ENCODE measurements at regions not wholly inside any gene's neighbourhood (a gene's known extent, or its start where the extent isn't known, plus 50 kb on each side); places are given as distances from the start of the nearest gene placed in this dataset.

- WGBS, 2 donors = 43 to 51% methylated on average over 3 of the region's 3 CpGs
- H3K27ac ChIP-seq = no peak overlapping the region
- TF ChIP-seq, protein P1, sequence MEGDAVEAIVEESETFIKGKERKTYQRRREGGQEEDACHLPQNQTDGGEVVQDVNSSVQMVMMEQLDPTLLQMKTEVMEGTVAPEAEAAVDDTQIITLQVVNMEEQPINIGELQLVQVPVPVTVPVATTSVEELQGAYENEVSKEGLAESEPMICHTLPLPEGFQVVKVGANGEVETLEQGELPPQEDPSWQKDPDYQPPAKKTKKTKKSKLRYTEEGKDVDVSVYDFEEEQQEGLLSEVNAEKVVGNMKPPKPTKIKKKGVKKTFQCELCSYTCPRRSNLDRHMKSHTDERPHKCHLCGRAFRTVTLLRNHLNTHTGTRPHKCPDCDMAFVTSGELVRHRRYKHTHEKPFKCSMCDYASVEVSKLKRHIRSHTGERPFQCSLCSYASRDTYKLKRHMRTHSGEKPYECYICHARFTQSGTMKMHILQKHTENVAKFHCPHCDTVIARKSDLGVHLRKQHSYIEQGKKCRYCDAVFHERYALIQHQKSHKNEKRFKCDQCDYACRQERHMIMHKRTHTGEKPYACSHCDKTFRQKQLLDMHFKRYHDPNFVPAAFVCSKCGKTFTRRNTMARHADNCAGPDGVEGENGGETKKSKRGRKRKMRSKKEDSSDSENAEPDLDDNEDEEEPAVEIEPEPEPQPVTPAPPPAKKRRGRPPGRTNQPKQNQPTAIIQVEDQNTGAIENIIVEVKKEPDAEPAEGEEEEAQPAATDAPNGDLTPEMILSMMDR (IDR thresholded peaks at IDR 0.05) = no peak
- TF ChIP-seq POLR2AphosphoS5 (IDR thresholded peaks at IDR 0.05) (no peak), POLR2A (IDR thresholded peaks at IDR 0.05) (no peak), EP300 (IDR thresholded peaks at IDR 0.05) (no peak)
- peaks cover 0 to 15% (median 7%) of the 10 kb centered on the region in 4 donors for H3K4me1 ChIP-seq
- no peak for DNase-seq
- H3K4me3 ChIP-seq = no peak overlapping the region
- no peaks in the 10 kb centered on the region for H3K36me3 ChIP-seq
- H3K27me3 ChIP-seq = no peaks in the 10 kb centered on the region
- H3K9me3 ChIP-seq = no peaks in the 10 kb centered on the region
- intact Hi-C loops (cut with DNase I) = no loop called here
Observed at GRCh38 chr12:83613586-83614110, 926.9 kb downstream of the TMTC2 start.

DNA sequence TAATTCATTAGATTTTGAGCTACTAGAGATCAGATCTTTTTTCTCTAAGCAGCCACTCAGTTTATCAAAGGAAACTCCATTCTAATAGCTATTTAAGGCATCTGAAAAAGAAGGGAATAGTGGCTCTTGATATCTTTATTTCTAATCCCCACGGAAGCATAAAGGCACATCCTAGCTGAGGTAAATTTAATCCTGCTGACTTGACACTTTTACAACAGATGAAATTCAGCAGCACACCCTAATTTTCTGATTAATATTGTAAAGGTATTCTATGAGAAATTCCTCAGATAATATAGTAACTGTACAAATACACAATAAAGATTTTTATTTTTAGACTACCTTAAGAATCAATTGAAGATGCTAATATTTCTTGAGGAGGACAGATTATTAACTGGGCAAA is 916.4 kb downstream of the TMTC2 start:
- H3K36me3 ChIP-seq = no peaks in the 10 kb centered on the region
- intact Hi-C loops (cut with DNase I) = no loop called here

DNA sequence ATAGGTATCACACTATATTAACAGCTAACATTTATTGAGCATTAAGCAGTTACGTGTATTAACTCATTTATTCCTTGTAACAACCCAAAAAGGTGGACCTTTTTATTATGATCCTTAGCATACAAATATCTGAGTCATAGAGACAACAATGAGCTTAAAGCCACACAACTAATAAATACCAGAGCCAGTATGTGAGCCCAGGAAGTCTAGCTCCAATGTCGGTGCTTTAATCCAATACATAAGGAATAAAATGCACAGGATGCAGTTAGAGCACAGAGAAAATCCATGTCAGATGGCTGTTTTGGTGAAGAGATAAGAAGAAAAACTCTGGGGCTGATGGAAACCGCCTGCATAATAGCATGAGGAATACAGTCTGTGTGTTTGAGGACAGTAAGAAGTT is 888.6 kb downstream of the TMTC2 start:
- H3K27ac ChIP-seq = no peak overlapping the region
- no peaks in the 10 kb centered on the region for H3K36me3 ChIP-seq
- peaks cover 0 to 3% (median 0%) of the 10 kb centered on the region in 4 donors for H3K9me3 ChIP-seq
- intact Hi-C loops (cut with DNase I) = no loop called here
- no peak overlapping the region for H3K4me3 ChIP-seq
- H3K27me3 ChIP-seq = no peaks in the 10 kb centered on the region
- 80 to 84% methylated on average over 3 of the region's 3 CpGs for WGBS, 2 donors
- H3K4me1 ChIP-seq = no peaks in the 10 kb centered on the region
- DNase-seq = no peak
- TF ChIP-seq, protein P1 (IDR thresholded peaks at IDR 0.05) = no peak
- TF ChIP-seq EP300 (IDR thresholded peaks at IDR 0.05) (no peak), POLR2A (IDR thresholded peaks at IDR 0.05) (no peak), POLR2AphosphoS5 (IDR thresholded peaks at IDR 0.05) (no peak)

More for the DNA sequence above, 916.4 kb downstream of the TMTC2 start:
- H3K9me3 ChIP-seq = peaks cover 0 to 6% (median 3%) of the 10 kb centered on the region in 4 donors
- H3K4me1 ChIP-seq = no peaks in the 10 kb centered on the region
- no peak for DNase-seq
- no peak overlapping the region for H3K27ac ChIP-seq
- no peaks in the 10 kb centered on the region for H3K27me3 ChIP-seq
- TF ChIP-seq, protein P1 (IDR thresholded peaks at IDR 0.05) = no peak
- TF ChIP-seq EP300 (IDR thresholded peaks at IDR 0.05) (no peak), POLR2A (IDR thresholded peaks at IDR 0.05) (no peak), POLR2AphosphoS5 (IDR thresholded peaks at IDR 0.05) (no peak)
- no peak overlapping the region for H3K4me3 ChIP-seq
- 85 to 89% methylated on average over 1 of the region's 1 CpG for WGBS, 2 donors

DNA sequence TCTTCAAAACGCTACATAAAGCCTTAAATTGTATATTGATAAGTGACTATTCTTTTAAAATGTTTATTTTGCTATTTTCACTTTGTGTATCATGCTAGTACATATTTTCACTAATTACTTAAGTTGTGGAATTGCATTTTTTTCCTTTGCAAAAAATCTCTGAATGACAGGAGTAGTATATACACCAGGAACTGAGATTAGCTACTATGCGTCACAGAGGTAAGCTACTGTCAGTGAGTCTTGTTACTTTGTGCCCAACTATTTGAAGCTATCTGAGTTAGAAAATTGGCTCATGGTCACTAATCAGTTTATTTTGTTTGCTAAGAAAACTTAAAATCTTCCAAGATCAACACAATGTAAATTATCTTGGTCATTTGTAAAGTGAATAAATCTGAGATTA is 887.4 kb downstream of the TMTC2 start:
- H3K27ac ChIP-seq = no peak overlapping the region
- no peak overlapping the region for H3K4me3 ChIP-seq
- no peaks in the 10 kb centered on the region for H3K4me1 ChIP-seq
- H3K27me3 ChIP-seq = no peaks in the 10 kb centered on the region
- TF ChIP-seq, protein P1 (IDR thresholded peaks at IDR 0.05) = no peak
- TF ChIP-seq POLR2AphosphoS5 (IDR thresholded peaks at IDR 0.05) = no peak
- TF ChIP-seq EP300 (IDR thresholded peaks at IDR 0.05) = no peak
- no peak for TF ChIP-seq POLR2A (IDR thresholded peaks at IDR 0.05)
- WGBS, 2 donors = 57 to 85% methylated on average over 2 of the region's 2 CpGs
- no peaks in the 10 kb centered on the region for H3K36me3 ChIP-seq
- H3K9me3 ChIP-seq = peaks cover 0 to 7% (median 0%) of the 10 kb centered on the region in 4 donors
- intact Hi-C loops (cut with DNase I) = no loop called here
- DNase-seq = no peak

DNA sequence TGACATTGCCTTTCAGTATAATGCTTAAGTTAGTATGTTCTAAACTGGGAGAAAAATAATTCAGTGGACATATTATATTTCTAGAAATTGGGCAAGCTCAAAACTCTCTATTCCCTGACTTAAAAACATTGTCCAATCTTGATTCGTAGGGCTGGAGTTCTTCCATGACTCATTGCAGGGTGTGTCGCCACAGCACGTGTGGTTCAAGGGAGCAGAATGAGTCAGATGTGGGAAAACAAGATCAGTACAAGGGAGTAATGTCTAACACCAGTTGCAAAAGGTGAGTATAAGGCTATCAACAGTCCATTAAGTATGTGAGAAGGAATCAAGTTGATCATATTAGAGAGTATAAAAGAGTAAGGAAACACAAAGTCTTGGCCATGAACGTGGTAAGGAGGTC is 887.0 kb downstream of the TMTC2 start:
- intact Hi-C loops (cut with DNase I) = no loop called here
- Histone ChIP-seq H3K27ac (no peak overlapping the region), H3K4me3 (no peak overlapping the region), H3K27me3 (no peaks in the 10 kb centered on the region), H3K4me1 (no peaks in the 10 kb centered on the region), H3K9me3 (peaks cover 0 to 7% (median 0%) of the 10 kb centered on the region in 4 donors), H3K36me3 (no peaks in the 10 kb centered on the region)
- TF ChIP-seq POLR2AphosphoS5 (IDR thresholded peaks at IDR 0.05) (no peak), EP300 (IDR thresholded peaks at IDR 0.05) (no peak), POLR2A (IDR thresholded peaks at IDR 0.05) (no peak)
- TF ChIP-seq, protein P1 (IDR thresholded peaks at IDR 0.05) = no peak
- 21 to 55% methylated on average over 4 of the region's 4 CpGs for WGBS, 2 donors
- no peak for DNase-seq

Measured in sigmoid colon (tissue), 6 donors.